ENCODE measurements at regions not wholly inside any gene's neighbourhood (a gene's known extent, or its start where the extent isn't known, plus 50 kb on each side); places are given as distances from the start of the nearest gene placed in this dataset.

- no peak overlapping the region for H3K4me3 ChIP-seq (replicated peaks; ENCODE audit: insufficient read depth, low read length)
- no peak for TF ChIP-seq POLR2AphosphoS5 (IDR thresholded peaks at IDR 0.05; ENCODE audit: low read depth)
- TF ChIP-seq GABPA (IDR thresholded peaks at IDR 0.05; ENCODE audit: low read depth), result no peak
- TF ChIP-seq SPI1 (IDR thresholded peaks at IDR 0.05; ENCODE audit: borderline replicate concordance, low read depth), result no peak
- TF ChIP-seq, protein P1, sequence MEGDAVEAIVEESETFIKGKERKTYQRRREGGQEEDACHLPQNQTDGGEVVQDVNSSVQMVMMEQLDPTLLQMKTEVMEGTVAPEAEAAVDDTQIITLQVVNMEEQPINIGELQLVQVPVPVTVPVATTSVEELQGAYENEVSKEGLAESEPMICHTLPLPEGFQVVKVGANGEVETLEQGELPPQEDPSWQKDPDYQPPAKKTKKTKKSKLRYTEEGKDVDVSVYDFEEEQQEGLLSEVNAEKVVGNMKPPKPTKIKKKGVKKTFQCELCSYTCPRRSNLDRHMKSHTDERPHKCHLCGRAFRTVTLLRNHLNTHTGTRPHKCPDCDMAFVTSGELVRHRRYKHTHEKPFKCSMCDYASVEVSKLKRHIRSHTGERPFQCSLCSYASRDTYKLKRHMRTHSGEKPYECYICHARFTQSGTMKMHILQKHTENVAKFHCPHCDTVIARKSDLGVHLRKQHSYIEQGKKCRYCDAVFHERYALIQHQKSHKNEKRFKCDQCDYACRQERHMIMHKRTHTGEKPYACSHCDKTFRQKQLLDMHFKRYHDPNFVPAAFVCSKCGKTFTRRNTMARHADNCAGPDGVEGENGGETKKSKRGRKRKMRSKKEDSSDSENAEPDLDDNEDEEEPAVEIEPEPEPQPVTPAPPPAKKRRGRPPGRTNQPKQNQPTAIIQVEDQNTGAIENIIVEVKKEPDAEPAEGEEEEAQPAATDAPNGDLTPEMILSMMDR (IDR thresholded peaks at IDR 0.05; ENCODE audit: insufficient read depth, low read length), result no peak
- TF ChIP-seq REST (IDR thresholded peaks at IDR 0.05; ENCODE audit: insufficient replicate concordance, low read depth), result no peak
- H3K27me3 ChIP-seq (ENCODE audit: insufficient read depth, poor library complexity, severe bottlenecking), result no peaks in the 10 kb centered on the region
- no peak for DNase-seq (ENCODE audit: low read depth in 1 of 2, low spot score in 1 of 2)
- no peak overlapping the region for H3K27ac ChIP-seq (replicated peaks)
Measured at GRCh38 chr17:51540151-51540550, 279.8 kb downstream of the UTP18 start.

DNA sequence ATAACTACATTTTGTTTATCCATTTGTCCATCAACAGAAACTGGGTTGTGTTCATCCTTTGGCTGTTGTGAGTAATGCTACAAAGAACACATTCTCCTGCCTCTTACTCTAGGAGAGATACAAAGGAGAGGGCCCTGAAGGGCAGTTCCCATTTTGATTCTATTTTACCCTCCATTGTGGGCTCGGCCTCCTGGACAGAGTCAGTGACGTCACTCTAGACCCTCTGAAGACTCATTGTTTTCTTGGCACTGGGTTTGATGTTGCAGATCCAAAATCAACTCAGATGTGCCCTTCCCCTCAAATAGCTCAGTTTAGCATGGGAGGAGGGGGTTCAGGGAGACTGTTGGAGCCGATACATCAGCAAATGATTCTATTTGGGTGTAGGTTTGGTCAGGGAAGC is 280.9 kb downstream of the UTP18 start:
- no peaks in the 10 kb centered on the region for H3K27me3 ChIP-seq (ENCODE audit: insufficient read depth, poor library complexity, severe bottlenecking)
- H3K4me3 ChIP-seq (replicated peaks; ENCODE audit: insufficient read depth, low read length), result no peak overlapping the region
- no peak overlapping the region for H3K27ac ChIP-seq (replicated peaks)
- DNase-seq (ENCODE audit: low read depth in 1 of 2, low spot score in 1 of 2), result no peak
- TF ChIP-seq REST (IDR thresholded peaks at IDR 0.05; ENCODE audit: insufficient replicate concordance, low read depth) (no peak), GABPA (IDR thresholded peaks at IDR 0.05; ENCODE audit: low read depth) (no peak), POLR2AphosphoS5 (IDR thresholded peaks at IDR 0.05; ENCODE audit: low read depth) (no peak), SPI1 (IDR thresholded peaks at IDR 0.05; ENCODE audit: borderline replicate concordance, low read depth) (no peak)
- TF ChIP-seq, protein P1 (IDR thresholded peaks at IDR 0.05; ENCODE audit: insufficient read depth, low read length), result no peak

DNA sequence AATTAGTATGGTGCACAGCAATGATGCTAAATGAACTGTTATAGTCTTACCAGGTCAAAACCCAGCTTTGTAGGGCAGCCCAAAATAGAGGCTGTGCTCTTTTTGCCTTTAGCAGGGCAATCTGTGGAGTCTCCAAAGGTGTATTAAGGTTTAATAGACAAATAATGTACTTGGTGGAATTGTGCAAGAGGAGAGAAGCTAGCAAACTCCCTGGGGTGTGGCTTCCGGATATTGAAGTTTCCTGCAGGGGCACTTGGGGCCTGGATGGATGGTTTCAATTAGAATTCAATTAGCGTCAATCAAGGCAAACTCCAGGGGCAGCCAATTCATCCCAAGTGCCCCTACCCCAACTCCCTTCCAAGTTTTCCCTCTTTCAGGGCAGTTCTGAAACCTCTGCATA is 285.8 kb downstream of the UTP18 start:
- TF ChIP-seq REST (IDR thresholded peaks at IDR 0.05; ENCODE audit: insufficient replicate concordance, low read depth), result no peak
- no peak for TF ChIP-seq POLR2AphosphoS5 (IDR thresholded peaks at IDR 0.05; ENCODE audit: low read depth)
- TF ChIP-seq SPI1 (IDR thresholded peaks at IDR 0.05; ENCODE audit: borderline replicate concordance, low read depth), result no peak
- no peak for TF ChIP-seq GABPA (IDR thresholded peaks at IDR 0.05; ENCODE audit: low read depth)
- TF ChIP-seq, protein P1 (IDR thresholded peaks at IDR 0.05; ENCODE audit: insufficient read depth, low read length), result no peak
- DNase-seq (ENCODE audit: low read depth in 1 of 2, low spot score in 1 of 2), result no peak
- no peak overlapping the region for H3K27ac ChIP-seq (replicated peaks)
- no peaks in the 10 kb centered on the region for H3K27me3 ChIP-seq (ENCODE audit: insufficient read depth, poor library complexity, severe bottlenecking)
- no peak overlapping the region for H3K4me3 ChIP-seq (replicated peaks; ENCODE audit: insufficient read depth, low read length)
